ENCODE measurements at regions not wholly inside any gene's neighbourhood (a gene's known extent, or its start where the extent isn't known, plus 50 kb on each side); places are given as distances from the start of the nearest gene placed in this dataset.
A peak's percentile ranks its signal among the peaks of the same experiment; 100 is the strongest.

DNA sequence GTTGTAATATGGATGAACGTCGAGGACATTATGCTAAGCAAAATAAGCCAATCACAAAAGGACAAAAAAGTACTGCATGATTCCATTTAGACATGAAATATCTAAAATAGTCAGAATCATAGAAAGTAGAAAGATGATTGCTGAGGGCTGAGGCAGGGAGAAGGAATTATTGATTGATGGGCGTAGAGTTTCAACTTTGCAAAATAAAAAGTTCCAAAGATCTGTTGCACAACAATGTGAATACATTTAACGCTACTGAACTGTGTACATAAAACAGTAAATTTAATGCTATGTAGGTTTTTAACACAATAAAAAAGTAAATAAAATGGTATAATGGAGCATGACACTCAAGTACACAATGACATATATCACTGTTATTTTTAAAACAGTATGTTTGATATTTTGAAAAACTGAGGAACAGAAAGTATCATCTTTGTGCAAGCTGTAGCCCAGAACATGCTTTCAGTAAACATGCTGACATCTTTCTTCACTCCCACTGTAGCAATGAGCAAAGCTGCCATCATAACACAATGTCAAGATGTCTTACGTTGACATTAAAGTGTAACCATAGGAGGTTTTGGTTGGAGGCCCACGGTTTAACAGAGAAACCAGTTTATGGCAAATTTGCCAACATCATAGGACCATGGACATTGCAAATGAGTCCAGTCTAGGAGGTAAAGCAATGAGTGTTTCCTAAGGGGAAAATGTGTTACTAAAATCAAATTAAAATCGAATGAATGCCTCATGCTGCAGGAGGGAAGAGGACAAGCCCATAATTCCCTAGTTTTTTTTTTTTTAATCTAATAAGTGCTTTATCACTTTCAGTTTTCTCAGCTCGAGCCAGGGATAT lies 125.8 kb upstream of the SGCD start:
- no peak overlapping the region for H3K9ac ChIP-seq (ENCODE audit: low read length)
- peaks cover 7% of the 10 kb centered on the region for H3K4me1 ChIP-seq (ENCODE audit: insufficient read depth, low read length)
- H3K4me3 ChIP-seq (ENCODE audit: insufficient read depth, low read depth, low read length) = no peak overlapping the region
- no peak for TF ChIP-seq EZH2 (IDR thresholded peaks at IDR 0.05; ENCODE audit: insufficient read depth, low read length)
- TF ChIP-seq, protein P1, sequence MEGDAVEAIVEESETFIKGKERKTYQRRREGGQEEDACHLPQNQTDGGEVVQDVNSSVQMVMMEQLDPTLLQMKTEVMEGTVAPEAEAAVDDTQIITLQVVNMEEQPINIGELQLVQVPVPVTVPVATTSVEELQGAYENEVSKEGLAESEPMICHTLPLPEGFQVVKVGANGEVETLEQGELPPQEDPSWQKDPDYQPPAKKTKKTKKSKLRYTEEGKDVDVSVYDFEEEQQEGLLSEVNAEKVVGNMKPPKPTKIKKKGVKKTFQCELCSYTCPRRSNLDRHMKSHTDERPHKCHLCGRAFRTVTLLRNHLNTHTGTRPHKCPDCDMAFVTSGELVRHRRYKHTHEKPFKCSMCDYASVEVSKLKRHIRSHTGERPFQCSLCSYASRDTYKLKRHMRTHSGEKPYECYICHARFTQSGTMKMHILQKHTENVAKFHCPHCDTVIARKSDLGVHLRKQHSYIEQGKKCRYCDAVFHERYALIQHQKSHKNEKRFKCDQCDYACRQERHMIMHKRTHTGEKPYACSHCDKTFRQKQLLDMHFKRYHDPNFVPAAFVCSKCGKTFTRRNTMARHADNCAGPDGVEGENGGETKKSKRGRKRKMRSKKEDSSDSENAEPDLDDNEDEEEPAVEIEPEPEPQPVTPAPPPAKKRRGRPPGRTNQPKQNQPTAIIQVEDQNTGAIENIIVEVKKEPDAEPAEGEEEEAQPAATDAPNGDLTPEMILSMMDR (IDR thresholded peaks at IDR 0.05; ENCODE audit: insufficient read depth, low read depth, low read length) = no peak
- H3K27ac ChIP-seq (ENCODE audit: low read depth, low read length) = peak overlapping the region; percentile 20
- Mint-ChIP-seq H3K4me1 (ENCODE audit: low read depth, unreplicated experiment) (peaks cover 9% of the 10 kb centered on the region), H3K9me3 (ENCODE audit: unreplicated experiment) (peaks cover 2% of the 10 kb centered on the region), H3K27ac (ENCODE audit: unreplicated experiment) (no peak overlapping the region), H3K4me3 (ENCODE audit: unreplicated experiment) (no peak overlapping the region), H3K36me3 (ENCODE audit: low read depth, unreplicated experiment) (no peaks in the 10 kb centered on the region), H3K27me3 (ENCODE audit: low read depth, unreplicated experiment) (no peaks in the 10 kb centered on the region)
- no peaks in the 10 kb centered on the region for H3K36me3 ChIP-seq (ENCODE audit: insufficient read depth, low read length)
- peak; percentile 67 for FAIRE-seq
- peak overlapping the region; percentile 71 for H3K4me2 ChIP-seq (ENCODE audit: low read length)
- no peak for DNase-seq (ENCODE audit: low read depth)
- H2AFZ ChIP-seq (ENCODE audit: low read depth, low read length) = no peak overlapping the region
- H4K20me1 ChIP-seq (ENCODE audit: insufficient read depth, low read length) = no peaks in the 10 kb centered on the region
- no peaks in the 10 kb centered on the region for H3K79me2 ChIP-seq (ENCODE audit: insufficient read depth, low read length)
- no peaks in the 10 kb centered on the region for H3K27me3 ChIP-seq (ENCODE audit: insufficient read depth, low read length)
- H3K9me3 ChIP-seq (ENCODE audit: insufficient read depth, low read depth, low read length) = no peaks in the 10 kb centered on the region

DNA sequence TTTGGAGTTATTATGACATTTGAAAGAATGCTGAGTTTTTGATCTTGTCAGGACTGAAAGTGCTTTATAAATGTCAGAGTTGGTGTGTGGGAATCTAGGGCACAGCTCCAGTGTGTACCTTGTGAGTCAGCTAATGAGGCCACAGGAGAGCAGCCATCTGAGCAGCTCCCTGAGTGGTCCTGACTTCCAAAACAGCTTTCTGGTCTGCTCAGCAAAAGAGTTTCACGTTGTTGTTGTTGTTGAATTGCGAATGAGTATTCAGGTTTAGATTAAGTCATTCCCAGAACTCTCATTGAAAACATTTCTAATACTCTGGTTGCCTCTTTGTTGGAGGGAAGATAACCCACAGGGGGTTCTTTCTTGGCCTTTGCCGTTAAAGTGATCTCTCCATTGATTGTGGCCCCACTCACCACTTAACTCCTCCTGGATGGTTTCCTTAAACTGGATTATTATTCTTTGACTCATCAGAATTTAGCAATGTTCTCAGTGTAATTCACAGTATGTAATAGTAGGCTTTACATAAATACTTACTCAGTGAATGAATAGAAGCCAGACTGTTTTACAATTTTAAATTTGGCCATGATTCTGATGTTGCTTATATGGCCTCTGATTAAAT lies 125.1 kb upstream of the SGCD start:
- DNase-seq (ENCODE audit: low read depth) (peak; percentile 73), FAIRE-seq (peak; percentile 43)
- Histone ChIP-seq H3K9me3 (ENCODE audit: insufficient read depth, low read depth, low read length) (no peaks in the 10 kb centered on the region), H3K4me3 (ENCODE audit: insufficient read depth, low read depth, low read length) (no peak overlapping the region), H3K4me2 (ENCODE audit: low read length) (peak overlapping the region; percentile 71), H3K27ac (ENCODE audit: low read depth, low read length) (peak overlapping the region; percentile 60), H3K36me3 (ENCODE audit: insufficient read depth, low read length) (no peaks in the 10 kb centered on the region), H3K4me1 (ENCODE audit: insufficient read depth, low read length) (peaks cover 7% of the 10 kb centered on the region), H3K79me2 (ENCODE audit: insufficient read depth, low read length) (no peaks in the 10 kb centered on the region), H2AFZ (ENCODE audit: low read depth, low read length) (no peak overlapping the region), H3K9ac (ENCODE audit: low read length) (peak overlapping the region; percentile 16), H4K20me1 (ENCODE audit: insufficient read depth, low read length) (no peaks in the 10 kb centered on the region), H3K27me3 (ENCODE audit: insufficient read depth, low read length) (no peaks in the 10 kb centered on the region)
- H3K9me3 Mint-ChIP-seq (ENCODE audit: unreplicated experiment) = peaks cover 2% of the 10 kb centered on the region
- no peaks in the 10 kb centered on the region for H3K36me3 Mint-ChIP-seq (ENCODE audit: low read depth, unreplicated experiment)
- H3K27ac Mint-ChIP-seq (ENCODE audit: unreplicated experiment) = peak overlapping the region; percentile 28
- no peak overlapping the region for H3K4me3 Mint-ChIP-seq (ENCODE audit: unreplicated experiment)
- H3K27me3 Mint-ChIP-seq (ENCODE audit: low read depth, unreplicated experiment) = no peaks in the 10 kb centered on the region
- peaks cover 9% of the 10 kb centered on the region for H3K4me1 Mint-ChIP-seq (ENCODE audit: low read depth, unreplicated experiment)
- TF ChIP-seq, protein P1 (IDR thresholded peaks at IDR 0.05; ENCODE audit: insufficient read depth, low read depth, low read length) = no peak
- no peak for TF ChIP-seq EZH2 (IDR thresholded peaks at IDR 0.05; ENCODE audit: insufficient read depth, low read length)

Measured in astrocyte (in vitro differentiated cells and primary cell).